OCI-LY3 (cell line): ENCODE measurements at regions not wholly inside any gene's neighbourhood (a gene's known extent, or its start where the extent isn't known, plus 50 kb on each side); places are given as distances from the start of the nearest gene placed in this dataset.

Source experiments
- H2AFZ ChIP-seq: fragments of 200-600, 300-600 bp; shearing (Covaris generic); 2 replicates; pipeline ENCODE4 v1.6.0; 2014; ENCODE audit warnings: antibody characterized with exemption, low read depth, low read length
- H3K27ac ChIP-seq: fragments of 200-600, 300-600 bp; sonication (generic); 2 replicates; pipeline ENCODE4 v1.5.1; 2014; ENCODE audit warnings: mild to moderate bottlenecking, low read length, moderate library complexity, mixed read lengths
- H3K27me3 ChIP-seq: fragments of 200-600, 300-600 bp; sonication (generic); 2 replicates; pipeline ENCODE4 v1.6.1; 2014; ENCODE audit warnings: low read depth, low read length, mixed read lengths
- H3K36me3 ChIP-seq: fragments of 200-600, 300-600 bp; sonication (generic); replicated peaks from 2 replicates; pipeline ENCODE3; 2014; ENCODE audit warnings: low read depth, low read length, mixed read lengths
- H3K4me1 ChIP-seq: fragments of 300-600, 200-600 bp; sonication (generic); 2 replicates; pipeline ENCODE4 v1.6.1; 2014; ENCODE audit warnings: low read length, mixed read lengths
- H3K4me2 ChIP-seq: fragments of 200-600, 300-600 bp; sonication (generic); 2 replicates; pipeline ENCODE4 v1.6.1; 2014; ENCODE audit warnings: low read length, mixed read lengths
- H3K4me3 ChIP-seq: fragments of 300-600, 200-600 bp; sonication (generic); 2 replicates; pipeline ENCODE4 v1.5.1; 2014; ENCODE audit warnings: antibody characterized with exemption, mild to moderate bottlenecking, low read length, moderate library complexity
- H3K79me2 ChIP-seq: fragments of 300-600, 200-600 bp; shearing (Covaris generic); 2 replicates; pipeline ENCODE4 v1.6.1; 2014; ENCODE audit warnings: mild to moderate bottlenecking, low read length, mixed read lengths
- H3K9ac ChIP-seq: fragments of 300-600, 200-600 bp; shearing (Covaris generic); 2 replicates; pipeline ENCODE4 v1.6.0; 2014; ENCODE audit warnings: mild to moderate bottlenecking, low read length, moderate library complexity
- H3K9me3 ChIP-seq: fragments of 200-600, 300-600 bp; shearing (Covaris generic); 2 replicates; pipeline ENCODE4 v1.6.1; 2014; ENCODE audit warnings: low read length, mixed read lengths; ENCODE audit not compliant: insufficient read depth
- H4K20me1 ChIP-seq: fragments of 200-600, 300-600 bp; sonication (generic); 2 replicates; pipeline ENCODE4 v1.6.1; 2016; ENCODE audit warnings: low read length, mixed read lengths; ENCODE audit not compliant: insufficient read depth
- CTCF ChIP-seq: fragments of 200-600, 300-600 bp; sonication (generic); IDR thresholded peaks from 2 replicates; pipeline ENCODE4 v1.5.1; 2014; ENCODE audit warnings: antibody characterized with exemption, low read length, low read depth
- EZH2phosphoT487 ChIP-seq: fragments of 200-600 bp; shearing (Covaris generic); IDR thresholded peaks from 2 replicates; pipeline ENCODE4 v1.6.1; 2018; ENCODE audit warnings: antibody characterized with exemption, mixed run types, low read depth

- H3K4me1 ChIP-seq: no peaks in the 10 kb centered on the region
- H3K9me3 ChIP-seq: no peaks in the 10 kb centered on the region
- H3K9ac ChIP-seq: no peak overlapping the region
- H3K79me2 ChIP-seq: no peaks in the 10 kb centered on the region
- TF ChIP-seq CTCF (no peak), EZH2phosphoT487 (no peak)
- no peaks in the 10 kb centered on the region for H4K20me1 ChIP-seq
- H3K4me2 ChIP-seq: no peak overlapping the region
- no peak overlapping the region for H2AFZ ChIP-seq
- H3K27me3 ChIP-seq: no peaks in the 10 kb centered on the region
- H3K4me3 ChIP-seq: no peak overlapping the region
- no peak overlapping the region for H3K27ac ChIP-seq
- H3K36me3 ChIP-seq: no peaks in the 10 kb centered on the region
Observed at GRCh38 chr2:56460508-56460907, 276.7 kb downstream of the CCDC85A start.

- Histone ChIP-seq H3K4me3 (no peak overlapping the region), H3K4me1 (no peaks in the 10 kb centered on the region), H3K36me3 (no peaks in the 10 kb centered on the region), H3K27ac (no peak overlapping the region), H4K20me1 (no peaks in the 10 kb centered on the region), H3K27me3 (no peaks in the 10 kb centered on the region), H3K4me2 (no peak overlapping the region), H3K9me3 (no peaks in the 10 kb centered on the region), H3K9ac (no peak overlapping the region), H2AFZ (no peak overlapping the region), H3K79me2 (no peaks in the 10 kb centered on the region)
- TF ChIP-seq EZH2phosphoT487 (no peak), CTCF (no peak)
Observed at GRCh38 chr2:56464066-56464465, 280.3 kb downstream of the CCDC85A start.

- no peak overlapping the region for H3K4me2 ChIP-seq
- H3K9me3 ChIP-seq: no peaks in the 10 kb centered on the region
- no peaks in the 10 kb centered on the region for H3K79me2 ChIP-seq
- no peaks in the 10 kb centered on the region for H4K20me1 ChIP-seq
- no peaks in the 10 kb centered on the region for H3K4me1 ChIP-seq
- TF ChIP-seq EZH2phosphoT487: no peak
- H3K27me3 ChIP-seq: no peaks in the 10 kb centered on the region
- H3K27ac ChIP-seq: no peak overlapping the region
- no peak overlapping the region for H3K4me3 ChIP-seq
- H3K36me3 ChIP-seq: no peaks in the 10 kb centered on the region
- H2AFZ ChIP-seq: no peak overlapping the region
- H3K9ac ChIP-seq: no peak overlapping the region
Observed at GRCh38 chr2:56464613-56465012, 280.8 kb downstream of the CCDC85A start.

GRCh38 chr2:56465491-56465890, 281.7 kb downstream of the CCDC85A start:
- no peaks in the 10 kb centered on the region for H3K27me3 ChIP-seq
- H3K9ac ChIP-seq: no peak overlapping the region
- H2AFZ ChIP-seq: no peak overlapping the region
- no peaks in the 10 kb centered on the region for H3K79me2 ChIP-seq
- H3K4me3 ChIP-seq: no peak overlapping the region
- no peaks in the 10 kb centered on the region for H3K4me1 ChIP-seq
- H3K27ac ChIP-seq: no peak overlapping the region
- H4K20me1 ChIP-seq: no peaks in the 10 kb centered on the region
- H3K9me3 ChIP-seq: no peaks in the 10 kb centered on the region
- no peak overlapping the region for H3K4me2 ChIP-seq
- no peak for TF ChIP-seq EZH2phosphoT487
- no peak for TF ChIP-seq CTCF
- no peaks in the 10 kb centered on the region for H3K36me3 ChIP-seq

GRCh38 chr2:56473524-56473923, 289.7 kb downstream of the CCDC85A start:
- Histone ChIP-seq H3K9me3 (no peaks in the 10 kb centered on the region), H3K4me1 (no peaks in the 10 kb centered on the region), H3K79me2 (no peaks in the 10 kb centered on the region), H2AFZ (no peak overlapping the region), H3K4me3 (no peak overlapping the region), H4K20me1 (no peaks in the 10 kb centered on the region), H3K9ac (no peak overlapping the region), H3K27ac (no peak overlapping the region), H3K36me3 (no peaks in the 10 kb centered on the region), H3K27me3 (no peaks in the 10 kb centered on the region), H3K4me2 (no peak overlapping the region)
- TF ChIP-seq CTCF: no peak
- no peak for TF ChIP-seq EZH2phosphoT487
